SK-N-MC (cell line): ENCODE measurements at regions not wholly inside any gene's neighbourhood (a gene's known extent, or its start where the extent isn't known, plus 50 kb on each side); places are given as distances from the start of the nearest gene placed in this dataset.

Experiments
- EZH2 ChIP-seq: fragments of 200-600 bp; sonication (generic); IDR thresholded peaks from one replicate; pipeline ENCODE4 v1.6.1; 2017; ENCODE audit warnings: antibody characterized with exemption
- FOXP2 ChIP-seq: optimal IDR thresholded peaks from 2 replicates; pipeline ENCODE3; 2011; ENCODE audit warnings: mild to moderate bottlenecking, moderate library complexity; ENCODE audit not compliant: insufficient read depth; ENCODE audit errors: extremely low read length, control extremely low read depth
- POLR2AphosphoS5 ChIP-seq: IDR thresholded peaks from 2 replicates; pipeline ENCODE4 v1.6.1; 2012; ENCODE audit warnings: mild to moderate bottlenecking, low read depth, low read length, borderline replicate concordance

DNA sequence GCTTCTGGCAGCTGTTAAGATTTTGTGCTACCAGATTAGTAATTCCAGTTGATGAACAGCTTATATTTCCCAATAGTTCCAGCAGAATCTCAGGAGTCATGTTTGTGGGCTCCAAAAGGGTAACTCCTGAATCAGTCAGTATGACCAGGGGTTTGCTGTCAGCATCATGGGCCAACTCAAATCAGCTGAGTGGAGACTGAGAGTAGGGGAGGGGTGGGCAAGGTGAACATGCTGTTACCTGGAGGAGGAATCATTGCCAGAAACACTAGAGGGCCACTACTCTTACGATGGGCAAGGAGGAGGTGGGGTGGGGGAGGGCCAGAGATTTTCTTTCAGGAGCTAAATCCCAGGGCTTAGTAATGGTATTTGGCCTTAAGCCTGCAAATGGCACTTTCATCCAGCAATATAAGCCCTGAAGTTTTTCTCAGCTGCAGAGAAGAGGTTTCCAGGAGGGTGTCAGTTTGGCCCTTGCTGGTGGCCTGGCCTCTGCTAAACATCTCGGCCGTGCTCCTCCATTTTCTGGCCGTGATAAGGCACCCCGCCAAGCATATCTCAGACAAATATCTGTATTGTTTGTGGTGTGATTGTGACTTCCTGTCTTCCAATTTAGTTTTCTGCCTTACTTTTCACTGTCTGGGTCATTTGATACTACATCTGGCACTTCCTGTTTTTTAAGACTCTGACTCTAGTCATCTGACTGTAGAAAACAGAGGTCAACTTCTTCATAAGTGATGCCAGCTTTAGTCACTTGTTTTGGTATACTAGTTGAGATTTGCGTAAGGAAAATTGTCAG, 120.5 kb upstream of the CXCR4 start:
- TF ChIP-seq EZH2 (no peak), POLR2AphosphoS5 (no peak), FOXP2 (no peak)
